GM19025 (cell line): ENCODE measurements at regions not wholly inside any gene's neighbourhood (a gene's known extent, or its start where the extent isn't known, plus 50 kb on each side); places are given as distances from the start of the nearest gene placed in this dataset.

ENCODE experiments used
- ATAC-seq: cut with Tn5 transposase; IDR thresholded peaks from one replicate; pipeline ENCODE4 v1.9.1; 2021; ENCODE audit warnings: mild to moderate bottlenecking, low read depth, moderate library complexity; ENCODE audit not compliant: unreplicated experiment

GRCh38 chr2:129861666-129862288 lies 117.7 kb upstream of the RAB6C start:
- no peak for ATAC-seq

DNA sequence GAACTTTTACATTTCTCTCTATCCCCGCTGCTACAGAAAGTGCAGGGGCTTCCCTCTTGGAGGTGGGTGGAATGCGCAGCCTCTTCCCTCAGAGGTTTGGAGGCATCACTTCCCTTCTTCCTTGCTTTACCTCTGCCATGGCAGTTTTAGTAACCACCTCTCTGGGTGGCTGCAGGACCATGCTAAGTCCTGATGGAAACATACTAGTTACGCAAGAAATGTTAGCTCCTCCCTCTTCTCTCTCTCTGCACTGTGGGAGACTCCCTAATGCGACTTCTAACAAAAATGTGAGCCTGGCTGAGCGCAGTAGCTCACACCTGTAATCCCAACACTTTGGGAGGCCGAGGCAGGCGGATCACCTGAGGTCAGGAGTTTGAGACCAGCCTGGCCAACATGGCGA lies 116.8 kb upstream of the RAB6C start:
- no peak for ATAC-seq

GRCh38 chr2:129863350-129863749 lies 116.1 kb upstream of the RAB6C start:
- ATAC-seq: no peak

GRCh38 chr2:129864719-129865118 lies 114.7 kb upstream of the RAB6C start:
- peak; percentile 66 for ATAC-seq

- no peak for ATAC-seq
Observed at GRCh38 chr2:129865976-129866375, 113.5 kb upstream of the RAB6C start.

DNA sequence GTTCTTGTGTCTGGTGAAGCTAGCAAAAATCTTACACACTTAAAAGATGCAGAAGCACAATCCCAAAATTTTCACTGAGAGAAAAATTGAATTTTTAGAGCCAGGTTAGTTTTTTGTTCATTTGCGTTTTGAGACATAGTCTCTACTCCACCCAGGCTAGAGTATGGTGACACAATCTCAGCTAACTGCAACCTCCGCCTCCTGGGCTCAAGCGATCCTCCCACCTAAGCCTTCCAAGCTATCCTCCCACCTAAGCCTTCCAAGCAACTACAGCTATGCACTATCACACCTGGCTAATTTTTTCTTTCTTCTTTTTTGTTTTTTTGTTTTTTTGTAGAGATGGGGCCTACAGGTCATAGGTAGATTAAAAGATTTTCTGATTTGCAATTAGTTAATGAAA lies 113.1 kb upstream of the RAB6C start:
- ATAC-seq: no peak

GRCh38 chr2:129868151-129868550 lies 111.3 kb upstream of the RAB6C start:
- no peak for ATAC-seq

GRCh38 chr2:129870685-129871241 lies 108.7 kb upstream of the RAB6C start:
- ATAC-seq: no peak

GRCh38 chr2:129872446-129872845 lies 107.0 kb upstream of the RAB6C start:
- no peak for ATAC-seq

DNA sequence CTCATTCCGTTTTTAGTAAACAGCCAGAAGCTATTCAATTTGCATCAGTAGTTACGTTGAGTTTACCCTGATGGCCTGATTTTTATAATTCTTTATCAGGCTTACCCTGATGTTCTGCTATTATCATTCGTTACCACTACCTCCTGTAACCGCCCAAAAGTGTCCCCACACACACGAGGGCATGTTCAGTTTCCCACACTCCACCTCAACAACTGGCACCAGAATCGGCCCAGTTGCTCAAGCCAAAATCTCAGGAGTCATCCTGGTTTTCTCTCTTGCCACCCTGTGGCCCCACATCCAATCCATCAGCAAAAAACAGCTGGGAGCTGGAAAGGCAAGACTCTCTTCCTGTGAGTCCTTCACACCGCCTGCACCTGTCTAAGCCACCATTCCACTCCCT lies 102.9 kb upstream of the RAB6C start:
- ATAC-seq: no peak

DNA sequence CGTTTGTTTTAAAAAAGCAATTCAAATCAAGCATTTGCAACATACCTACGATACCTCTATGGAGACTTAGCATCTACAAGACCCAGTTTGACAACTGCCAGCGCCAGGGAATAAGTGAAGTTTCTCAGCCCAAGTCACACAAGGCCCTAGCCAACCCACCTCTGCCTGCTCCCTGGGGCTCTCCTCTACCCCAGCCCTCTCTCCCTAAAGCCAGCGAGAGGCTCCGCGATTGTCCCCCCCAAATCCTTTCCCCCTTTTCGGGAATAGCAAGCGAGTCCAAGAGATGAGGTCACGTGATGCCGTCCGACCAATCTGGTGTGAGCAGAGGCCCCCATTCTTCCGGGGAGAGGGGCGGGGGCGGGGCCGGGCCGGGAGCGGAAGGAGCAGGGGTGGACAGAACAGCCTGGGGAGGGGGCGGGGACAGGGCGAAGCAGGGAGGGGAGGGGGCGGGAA lies 102.2 kb upstream of the RAB6C start:
- peak; percentile 81 for ATAC-seq

- ATAC-seq: peak; percentile 6
Observed at GRCh38 chr2:129877795-129878775, 101.4 kb upstream of the RAB6C start.

GRCh38 chr2:129879614-129880180 lies 99.8 kb upstream of the RAB6C start:
- no peak for ATAC-seq

- ATAC-seq: no peak
Observed at GRCh38 chr2:129880309-129880708, 99.2 kb upstream of the RAB6C start.

- ATAC-seq: no peak
Observed at GRCh38 chr2:129880971-129881370, 98.5 kb upstream of the RAB6C start.

GRCh38 chr2:129881786-129882396 lies 97.6 kb upstream of the RAB6C start:
- ATAC-seq: no peak

DNA sequence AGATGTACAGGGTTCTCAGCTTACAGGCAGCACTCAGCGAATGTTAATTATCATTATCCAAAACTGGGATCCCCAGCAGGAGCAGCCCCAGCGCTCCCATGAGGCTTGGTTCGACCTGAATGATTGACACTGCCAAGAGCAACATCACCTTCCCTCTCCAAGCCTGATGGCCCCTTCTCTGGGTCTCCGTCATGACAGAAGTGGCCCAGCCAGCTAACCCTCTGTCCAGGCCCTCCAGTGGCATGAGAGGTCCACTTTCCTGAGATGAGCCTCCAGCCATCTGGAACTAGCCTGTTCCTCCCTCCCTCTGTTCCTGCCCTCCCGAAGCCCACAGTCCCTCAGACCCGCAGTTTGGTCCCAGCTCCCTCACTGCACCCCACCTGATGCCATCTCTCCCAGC lies 97.0 kb upstream of the RAB6C start:
- ATAC-seq: no peak

GRCh38 chr2:129883121-129883520 lies 96.3 kb upstream of the RAB6C start:
- no peak for ATAC-seq

GRCh38 chr2:129884221-129884786 lies 95.2 kb upstream of the RAB6C start:
- ATAC-seq: no peak

GRCh38 chr2:129885735-129886134 lies 93.7 kb upstream of the RAB6C start:
- no peak for ATAC-seq
